Transverse colon (tissue), 4 donors: ENCODE measurements at regions not wholly inside any gene's neighbourhood (a gene's known extent, or its start where the extent isn't known, plus 50 kb on each side); places are given as distances from the start of the nearest gene placed in this dataset.

Source experiments
- DNase-seq: peaks from one replicate; pipeline ENCODE4 v3.0.0-alpha.2; 2019
- H3K27ac ChIP-seq, 4 donors: fragments of 200-600 bp; sonication (generic); 2 replicates each; pipeline ENCODE4 v1.5.1; 2016 to 2018; ENCODE audit warnings: inconsistent platforms in 4 of 4
- H3K27me3 ChIP-seq: fragments of 200-600 bp; sonication (generic); 2 replicates; pipeline ENCODE4 v1.5.1; 2017; ENCODE audit warnings: inconsistent platforms
- H3K36me3 ChIP-seq, 4 donors: fragments of 200-600 bp; sonication (generic); 2 replicates each; pipeline ENCODE4 v1.5.1; 2017 to 2019; ENCODE audit warnings: inconsistent platforms in 4 of 4
- H3K4me1 ChIP-seq, 4 donors: fragments of 200-600 bp; sonication (generic); 2 replicates each; pipeline ENCODE4 v1.5.1; 2017 to 2020; ENCODE audit warnings: inconsistent platforms in 4 of 4
- H3K4me3 ChIP-seq, 4 donors: fragments of 200-600 bp; sonication (generic); 1 replicate in 1 of 4; 2 replicates in 3 of 4; pipeline versions ENCODE4 v1.5.1 to v1.6.1; 2017 to 2019; ENCODE audit warnings: inconsistent platforms in 4 of 4
- H3K9me3 ChIP-seq, 2 donors: fragments of 200-600 bp; sonication (generic); 2 replicates each; pipeline ENCODE4 v1.5.1; 2017 to 2019; ENCODE audit warnings: inconsistent platforms in 2 of 2
- EP300 ChIP-seq: sonication (generic); formaldehyde crosslinking; IDR thresholded peaks from one replicate; pipeline ENCODE4 v1.6.1; 2017; ENCODE audit warnings: antibody characterized with exemption, low read depth
- POLR2A ChIP-seq: fragments of 450-650 bp; IDR thresholded peaks from one replicate; pipeline ENCODE4 v1.6.1; 2016; ENCODE audit warnings: antibody characterized with exemption, mild to moderate bottlenecking, moderate library complexity
- POLR2AphosphoS5 ChIP-seq, 3 donors: sonication (generic); formaldehyde crosslinking; IDR thresholded peaks; one replicate each; pipeline ENCODE4 v1.6.1; 2016; ENCODE audit warnings: antibody characterized with exemption in 3 of 3
- WGBS, 2 donors: methylation state at CpG; one replicate each; pipeline ENCODE4 v1.1.5; 2018; ENCODE audit warnings: low coverage in 1 of 2; 5-methylcytosine and 5-hydroxymethylcytosine counted together
- in situ Hi-C, 4 donors: fragments of 200-750 bp; cut with MboI; loops; one replicate each; pipeline versions ENCODE4 v1.15.0 to v1.15.1; 2017; ENCODE audit warnings: low sequenced_read_pairs in 3 of 4, low pct_ligation_motif_present in 1 of 4, low pct_unique_long_range_greater_than_20kb in 1 of 4
- intact Hi-C: fragments of 100-400 bp; cut with DNase I; formaldehyde crosslinking; loops from one replicate; pipeline ENCODE4 v1.15.1; 2023; ENCODE audit warnings: low total_unique reads
- TF ChIP-seq, protein P1 (sequence below), 5 experiments: fragments of 200-600 bp in 3 of 5; fragments of 450-650 bp in 2 of 5; sonication (generic) in 3 of 5; IDR thresholded peaks; 1 replicate in 2 of 5; 2 replicates in 3 of 5; pipeline ENCODE4 v1.5.1; 2016 to 2017; ENCODE audit warnings: antibody characterized with exemption in 5 of 5, inconsistent platforms in 3 of 5, mild to moderate bottlenecking in 2 of 5, moderate library complexity in 1 of 5

DNA sequence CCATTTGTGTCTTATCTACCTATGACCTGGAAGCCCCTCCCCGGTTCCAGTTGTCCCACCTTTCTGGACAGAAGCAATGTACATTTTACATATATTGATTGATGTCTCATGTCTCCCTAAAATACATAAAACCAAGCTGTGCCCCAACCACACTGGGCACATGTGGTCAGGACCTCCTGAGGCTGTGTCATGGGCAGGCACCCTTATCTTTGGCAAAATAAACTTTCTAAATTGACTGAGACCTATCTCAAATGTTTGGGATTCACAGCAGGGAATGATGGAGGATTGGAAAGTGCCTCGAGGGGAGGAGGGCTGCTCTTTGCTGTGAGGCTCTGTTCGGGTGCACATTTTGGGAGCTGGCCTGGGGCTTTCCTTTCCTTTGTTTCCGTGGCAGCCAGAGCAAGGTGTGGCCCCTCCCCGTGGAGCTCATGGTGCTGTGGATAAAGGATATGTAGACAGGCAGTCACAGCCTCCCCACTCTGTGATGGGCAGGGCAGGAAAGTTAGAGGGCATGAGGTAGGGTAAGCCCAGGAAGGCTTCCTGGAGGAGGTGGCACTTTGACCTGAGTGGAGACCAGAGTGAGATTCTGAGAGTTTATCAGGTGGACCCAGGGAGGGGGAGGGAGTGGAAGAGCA is 615.6 kb downstream of the TBC1D22A start:
- in situ Hi-C loops, result no loop called here
- no peaks in the 10 kb centered on the region for H3K9me3 ChIP-seq
- intact Hi-C loops, result no loop called here
- no peaks in the 10 kb centered on the region for H3K27me3 ChIP-seq
- H3K4me1 ChIP-seq, result no peaks in the 10 kb centered on the region
- 79% methylated on average over 5 of the region's 5 CpGs; no CpG with 5 or more reads in 1 of the 2 donors for WGBS, 2 donors
- DNase-seq, result no peak
- no peak for TF ChIP-seq POLR2AphosphoS5 (IDR thresholded peaks at IDR 0.05)
- no peak for TF ChIP-seq POLR2A
- TF ChIP-seq, protein P1, sequence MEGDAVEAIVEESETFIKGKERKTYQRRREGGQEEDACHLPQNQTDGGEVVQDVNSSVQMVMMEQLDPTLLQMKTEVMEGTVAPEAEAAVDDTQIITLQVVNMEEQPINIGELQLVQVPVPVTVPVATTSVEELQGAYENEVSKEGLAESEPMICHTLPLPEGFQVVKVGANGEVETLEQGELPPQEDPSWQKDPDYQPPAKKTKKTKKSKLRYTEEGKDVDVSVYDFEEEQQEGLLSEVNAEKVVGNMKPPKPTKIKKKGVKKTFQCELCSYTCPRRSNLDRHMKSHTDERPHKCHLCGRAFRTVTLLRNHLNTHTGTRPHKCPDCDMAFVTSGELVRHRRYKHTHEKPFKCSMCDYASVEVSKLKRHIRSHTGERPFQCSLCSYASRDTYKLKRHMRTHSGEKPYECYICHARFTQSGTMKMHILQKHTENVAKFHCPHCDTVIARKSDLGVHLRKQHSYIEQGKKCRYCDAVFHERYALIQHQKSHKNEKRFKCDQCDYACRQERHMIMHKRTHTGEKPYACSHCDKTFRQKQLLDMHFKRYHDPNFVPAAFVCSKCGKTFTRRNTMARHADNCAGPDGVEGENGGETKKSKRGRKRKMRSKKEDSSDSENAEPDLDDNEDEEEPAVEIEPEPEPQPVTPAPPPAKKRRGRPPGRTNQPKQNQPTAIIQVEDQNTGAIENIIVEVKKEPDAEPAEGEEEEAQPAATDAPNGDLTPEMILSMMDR (IDR thresholded peaks at IDR 0.05), result no peak
- no peak for TF ChIP-seq EP300
- H3K4me3 ChIP-seq, result no peak overlapping the region
- no peaks in the 10 kb centered on the region for H3K36me3 ChIP-seq
- H3K27ac ChIP-seq, result no peak overlapping the region

GRCh38 chr22:47376901-47377505 is 614.6 kb downstream of the TBC1D22A start:
- no peak overlapping the region for H3K4me3 ChIP-seq

DNA sequence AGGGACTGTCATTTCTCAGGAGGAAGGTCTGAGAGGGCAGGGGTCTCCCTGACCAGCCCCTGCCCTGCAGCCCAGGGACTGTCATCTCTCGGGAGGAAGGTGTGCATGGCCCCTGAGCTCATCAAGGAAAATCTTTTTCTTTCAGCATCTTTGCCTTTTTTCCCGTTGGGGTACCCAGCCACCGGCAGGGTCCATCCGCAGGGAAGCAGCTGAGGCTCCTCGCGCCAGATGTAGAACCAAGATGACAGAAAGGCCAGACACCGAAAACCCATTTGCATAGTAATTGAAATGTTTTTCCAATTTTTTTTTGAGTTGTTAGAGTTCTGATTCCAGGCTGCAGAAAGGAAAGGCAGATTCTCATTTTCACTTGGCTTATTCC is 613.9 kb downstream of the TBC1D22A start:
- in situ Hi-C loops (no loop called here), intact Hi-C loops (no loop called here)
- Histone ChIP-seq H3K9me3 (no peaks in the 10 kb centered on the region), H3K27ac (no peak overlapping the region), H3K36me3 (no peaks in the 10 kb centered on the region), H3K27me3 (no peaks in the 10 kb centered on the region), H3K4me1 (no peaks in the 10 kb centered on the region), H3K4me3 (no peak overlapping the region)
- WGBS, 2 donors, result 93% methylated on average over 7 of the region's 7 CpGs; no CpG with 5 or more reads in 1 of the 2 donors
- TF ChIP-seq, protein P1 (IDR thresholded peaks at IDR 0.05), result no peak
- TF ChIP-seq POLR2A (no peak), POLR2AphosphoS5 (IDR thresholded peaks at IDR 0.05) (no peak), EP300 (no peak)
- DNase-seq, result no peak

More at GRCh38 chr22:47376901-47377505, 614.6 kb downstream of the TBC1D22A start:
- intact Hi-C loops, result no loop called here
- TF ChIP-seq EP300, result no peak
- TF ChIP-seq POLR2A, result no peak
- no peak for TF ChIP-seq POLR2AphosphoS5 (IDR thresholded peaks at IDR 0.05)
- TF ChIP-seq, protein P1 (IDR thresholded peaks at IDR 0.05), result no peak
- Histone ChIP-seq H3K9me3 (no peaks in the 10 kb centered on the region), H3K4me1 (no peaks in the 10 kb centered on the region), H3K27ac (no peak overlapping the region), H3K27me3 (no peaks in the 10 kb centered on the region), H3K36me3 (no peaks in the 10 kb centered on the region)
- in situ Hi-C loops, result no loop called here
- 48 to 59% methylated on average over 2 to 11 of the region's 11 CpGs for whole genome bisulfite sequencing, 2 donors
- DNase-seq, result no peak

GRCh38 chr22:47375621-47376321 is 613.3 kb downstream of the TBC1D22A start:
- Histone ChIP-seq H3K27me3 (no peaks in the 10 kb centered on the region), H3K4me3 (no peak overlapping the region), H3K27ac (no peak overlapping the region), H3K36me3 (no peaks in the 10 kb centered on the region), H3K4me1 (no peaks in the 10 kb centered on the region), H3K9me3 (no peaks in the 10 kb centered on the region)
- in situ Hi-C loops, result no loop called here
- TF ChIP-seq POLR2AphosphoS5 (IDR thresholded peaks at IDR 0.05) (no peak), POLR2A (no peak), EP300 (no peak)
- TF ChIP-seq, protein P1 (IDR thresholded peaks at IDR 0.05), result no peak
- WGBS, 2 donors, result 69% methylated on average over 25 of the region's 25 CpGs; no CpG with 5 or more reads in 1 of the 2 donors
- intact Hi-C loops, result no loop called here
- no peak for DNase-seq
